Calu3 (cell line): ENCODE measurements at regions not wholly inside any gene's neighbourhood (a gene's known extent, or its start where the extent isn't known, plus 50 kb on each side); places are given as distances from the start of the nearest gene placed in this dataset.

ENCODE experiments used
- BruUV-seq: library from RNA; stranded (reverse); fragments of 400-500 nt; replicated peaks from 2 replicates; lab custom pipeline; 2021; lab: Mats Ljungman, UMichigan
- CTCF ChIA-PET: fragments of 300-600 bp; sonication (Branson Sonifier 250); formaldehyde crosslinking; loops from one replicate; lab custom pipeline; 2022; ENCODE audit warnings: antibody characterized with exemption; lab: Charles Lee
- DNase-seq: peaks from one replicate; pipeline ENCODE4 v3.0.0; 2022
- H3K27ac Mint-ChIP-seq: one replicate; pipeline ENCODE4 v1.8.0; 2022; ENCODE audit warnings: mixed read lengths; ENCODE audit not compliant: unreplicated experiment
- H3K27me3 Mint-ChIP-seq: one replicate; pipeline ENCODE4 v1.8.0; 2022; ENCODE audit warnings: mixed read lengths; ENCODE audit not compliant: unreplicated experiment
- H3K36me3 Mint-ChIP-seq: one replicate; pipeline ENCODE4 v1.8.0; 2022; ENCODE audit warnings: mild to moderate bottlenecking, moderate library complexity, mixed read lengths; ENCODE audit not compliant: insufficient read depth, unreplicated experiment
- H3K4me1 Mint-ChIP-seq: one replicate; pipeline ENCODE4 v1.8.0; 2022; ENCODE audit warnings: mild to moderate bottlenecking, low read depth, mixed read lengths; ENCODE audit not compliant: unreplicated experiment
- H3K4me3 Mint-ChIP-seq: one replicate; pipeline ENCODE4 v1.8.0; 2022; ENCODE audit warnings: mild to moderate bottlenecking, low read depth, moderate library complexity, mixed read lengths; ENCODE audit not compliant: unreplicated experiment
- H3K9me3 Mint-ChIP-seq: one replicate; pipeline ENCODE4 v1.8.0; 2022; ENCODE audit warnings: low read depth, mixed read lengths; ENCODE audit not compliant: unreplicated experiment
- CTCF ChIP-seq: fragments of 200-600 bp; IDR thresholded peaks from one replicate; pipeline ENCODE4 v1.8.0; 2022; ENCODE audit warnings: antibody characterized with exemption; ENCODE audit not compliant: unreplicated experiment
- intact Hi-C: fragments of 100-400 bp; cut with micrococcal nuclease; formaldehyde crosslinking; loops from one replicate; pipeline ENCODE4 v1.10.0; 2022; ENCODE audit not compliant: unreplicated experiment

- Mint-ChIP-seq H3K9me3 (no peaks in the 10 kb centered on the region), H3K27ac (no peak overlapping the region), H3K36me3 (no peaks in the 10 kb centered on the region), H3K4me3 (no peak overlapping the region), H3K27me3 (no peaks in the 10 kb centered on the region), H3K4me1 (peaks cover 8% of the 10 kb centered on the region)
- CTCF ChIA-PET: no interaction called here
- intact Hi-C loops: loop anchor here (5.0 to 10.0 kb wide), 2 partner anchors 206 to 372 kb away; no protein-coding TSS in a partner anchor
- DNase-seq: no peak
- no peak for TF ChIP-seq CTCF
- BruUV-seq: no TSS peak
Measured at GRCh38 chr13:106916329-106916976, 348.5 kb upstream of the ARGLU1 start.

- H3K27ac Mint-ChIP-seq: no peak overlapping the region
- DNase-seq: no peak
- CTCF ChIA-PET: no interaction called here
Measured at GRCh38 chr13:106915146-106915545, 347.2 kb upstream of the ARGLU1 start.

GRCh38 chr13:106911627-106912026, 343.7 kb upstream of the ARGLU1 start:
- Mint-ChIP-seq H3K27ac (no peak overlapping the region), H3K27me3 (no peaks in the 10 kb centered on the region), H3K9me3 (no peaks in the 10 kb centered on the region), H3K4me3 (no peak overlapping the region), H3K36me3 (no peaks in the 10 kb centered on the region), H3K4me1 (peaks cover 12% of the 10 kb centered on the region)
- TF ChIP-seq CTCF: no peak
- BruUV-seq: no TSS peak
- no peak for DNase-seq
- CTCF ChIA-PET: no interaction called here
- intact Hi-C loops: loop anchor here (10.0 kb wide), 1 partner anchor 367 kb away; no protein-coding TSS in a partner anchor

More at GRCh38 chr13:106915146-106915545, 347.2 kb upstream of the ARGLU1 start:
- Mint-ChIP-seq H3K4me1 (peaks cover 12% of the 10 kb centered on the region), H3K9me3 (no peaks in the 10 kb centered on the region), H3K27me3 (no peaks in the 10 kb centered on the region), H3K36me3 (no peaks in the 10 kb centered on the region), H3K4me3 (no peak overlapping the region)
- intact Hi-C loops: loop anchor here (5.0 to 10.0 kb wide), 2 partner anchors 207 to 370 kb away; no protein-coding TSS in a partner anchor
- no peak for TF ChIP-seq CTCF
- BruUV-seq: no TSS peak

GRCh38 chr13:106911020-106911419, 343.1 kb upstream of the ARGLU1 start:
- H3K36me3 Mint-ChIP-seq: no peaks in the 10 kb centered on the region
- intact Hi-C loops: loop anchor here (10.0 kb wide), 1 partner anchor 366 kb away; no protein-coding TSS in a partner anchor
- TF ChIP-seq CTCF: no peak
- CTCF ChIA-PET: no interaction called here
- DNase-seq: no peak
- H3K4me3 Mint-ChIP-seq: no peak overlapping the region
- BruUV-seq: no TSS peak
- no peak overlapping the region for H3K27ac Mint-ChIP-seq
- no peaks in the 10 kb centered on the region for H3K9me3 Mint-ChIP-seq
- H3K4me1 Mint-ChIP-seq: peaks cover 12% of the 10 kb centered on the region
- no peaks in the 10 kb centered on the region for H3K27me3 Mint-ChIP-seq
